ENCODE measurements at regions not wholly inside any gene's neighbourhood (a gene's known extent, or its start where the extent isn't known, plus 50 kb on each side); places are given as distances from the start of the nearest gene placed in this dataset.

DNA sequence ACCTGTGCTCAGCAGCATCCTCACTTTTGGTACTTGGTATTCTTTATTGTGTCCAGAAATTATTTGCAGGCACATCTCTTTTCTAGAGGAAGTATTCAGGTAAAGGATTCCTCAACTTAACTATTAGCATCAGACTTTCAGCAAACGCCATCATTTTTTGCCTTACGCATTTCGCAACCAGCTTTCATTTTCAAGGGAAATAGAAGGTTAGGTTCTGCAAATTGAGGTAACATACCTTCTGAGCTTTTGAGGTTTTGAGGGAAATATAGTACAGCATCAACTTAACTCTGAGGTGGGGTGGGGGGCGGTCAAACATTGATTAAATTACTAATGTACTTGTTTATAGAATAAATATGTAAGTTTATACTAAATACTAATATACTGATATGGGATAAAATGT, 243.6 kb upstream of the RIMS1 start:
- TF ChIP-seq, protein P1, sequence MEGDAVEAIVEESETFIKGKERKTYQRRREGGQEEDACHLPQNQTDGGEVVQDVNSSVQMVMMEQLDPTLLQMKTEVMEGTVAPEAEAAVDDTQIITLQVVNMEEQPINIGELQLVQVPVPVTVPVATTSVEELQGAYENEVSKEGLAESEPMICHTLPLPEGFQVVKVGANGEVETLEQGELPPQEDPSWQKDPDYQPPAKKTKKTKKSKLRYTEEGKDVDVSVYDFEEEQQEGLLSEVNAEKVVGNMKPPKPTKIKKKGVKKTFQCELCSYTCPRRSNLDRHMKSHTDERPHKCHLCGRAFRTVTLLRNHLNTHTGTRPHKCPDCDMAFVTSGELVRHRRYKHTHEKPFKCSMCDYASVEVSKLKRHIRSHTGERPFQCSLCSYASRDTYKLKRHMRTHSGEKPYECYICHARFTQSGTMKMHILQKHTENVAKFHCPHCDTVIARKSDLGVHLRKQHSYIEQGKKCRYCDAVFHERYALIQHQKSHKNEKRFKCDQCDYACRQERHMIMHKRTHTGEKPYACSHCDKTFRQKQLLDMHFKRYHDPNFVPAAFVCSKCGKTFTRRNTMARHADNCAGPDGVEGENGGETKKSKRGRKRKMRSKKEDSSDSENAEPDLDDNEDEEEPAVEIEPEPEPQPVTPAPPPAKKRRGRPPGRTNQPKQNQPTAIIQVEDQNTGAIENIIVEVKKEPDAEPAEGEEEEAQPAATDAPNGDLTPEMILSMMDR (IDR thresholded peaks at IDR 0.05; ENCODE audit: low read depth, low read length) = no peak
- no peak for TF ChIP-seq EZH2phosphoT487 (IDR thresholded peaks at IDR 0.05; ENCODE audit: low read depth)
